ENCODE measurements at regions not wholly inside any gene's neighbourhood (a gene's known extent, or its start where the extent isn't known, plus 50 kb on each side); places are given as distances from the start of the nearest gene placed in this dataset.

GRCh38 chr7:132030883-132031282 lies 474.5 kb upstream of the PODXL start:
- TF ChIP-seq CTBP1 (IDR thresholded peaks at IDR 0.05; ENCODE audit: borderline replicate concordance) (no peak), BHLHE40 (IDR thresholded peaks at IDR 0.05; ENCODE audit: borderline replicate concordance) (no peak), HDGF (IDR thresholded peaks at IDR 0.05; ENCODE audit: borderline replicate concordance) (no peak), SP1 (IDR thresholded peaks at IDR 0.05) (no peak), FOXA1 (IDR thresholded peaks at IDR 0.05) (no peak), ELF4 (IDR thresholded peaks at IDR 0.05) (no peak), FOXM1 (IDR thresholded peaks at IDR 0.05; ENCODE audit: borderline replicate concordance) (no peak), ZNF384 (IDR thresholded peaks at IDR 0.05) (no peak), NFRKB (IDR thresholded peaks at IDR 0.05) (no peak), L3MBTL2 (conservative IDR thresholded peaks at IDR 0.05) (no peak), LEF1 (IDR thresholded peaks at IDR 0.05; ENCODE audit: borderline replicate concordance) (no peak)
